Thoracic aorta (tissue), 2 donors: ENCODE measurements at regions not wholly inside any gene's neighbourhood (a gene's known extent, or its start where the extent isn't known, plus 50 kb on each side); places are given as distances from the start of the nearest gene placed in this dataset.

Experiments
- ATAC-seq: fragments of 150-250 bp; one replicate; pipeline ENCODE4 v1.8.0; 2017; ENCODE audit warnings: low read depth; ENCODE audit not compliant: insufficient number of reproducible peaks, low FRiP score
- DNase-seq: peaks from one replicate; pipeline ENCODE4 v3.0.0-alpha.2; 2020; ENCODE audit warnings: low spot score
- H3K27ac ChIP-seq, 2 donors: fragments of 200-600 bp; sonication (generic); 1 replicate in 1 of 2; 2 replicates in 1 of 2; pipeline ENCODE4 v1.5.1; 2016; ENCODE audit warnings: mild to moderate bottlenecking in 2 of 2, moderate library complexity in 2 of 2
- H3K27me3 ChIP-seq: fragments of 200-600 bp; sonication (generic); replicated peaks from 2 replicates; pipeline ENCODE4 v1.6.0; 2016; ENCODE audit warnings: mild to moderate bottlenecking; ENCODE audit not compliant: insufficient read depth
- H3K36me3 ChIP-seq: fragments of 200-600 bp; sonication (generic); one replicate; pipeline ENCODE4 v1.5.1; 2016
- H3K4me1 ChIP-seq, 2 donors: fragments of 200-600 bp; sonication (generic); 1 replicate in 1 of 2; 2 replicates in 1 of 2; pipeline versions ENCODE4 v1.5.1 to v1.6.0; 2016; ENCODE audit warnings: low read depth in 2 of 2, mild to moderate bottlenecking in 1 of 2; ENCODE audit not compliant: control insufficient read depth in 1 of 2
- H3K4me3 ChIP-seq: fragments of 200-600 bp; sonication (generic); 2 replicates; pipeline ENCODE4 v1.5.1; 2016; ENCODE audit warnings: mild to moderate bottlenecking
- H3K9me3 ChIP-seq: fragments of 200-600 bp; sonication (generic); 2 replicates; pipeline ENCODE4 v1.5.1; 2016
- TF ChIP-seq, protein P1 (sequence below): fragments of 200-600 bp; sonication (generic); IDR thresholded peaks from one replicate; pipeline ENCODE4 v1.5.1; 2019; ENCODE audit warnings: antibody characterized with exemption

DNA sequence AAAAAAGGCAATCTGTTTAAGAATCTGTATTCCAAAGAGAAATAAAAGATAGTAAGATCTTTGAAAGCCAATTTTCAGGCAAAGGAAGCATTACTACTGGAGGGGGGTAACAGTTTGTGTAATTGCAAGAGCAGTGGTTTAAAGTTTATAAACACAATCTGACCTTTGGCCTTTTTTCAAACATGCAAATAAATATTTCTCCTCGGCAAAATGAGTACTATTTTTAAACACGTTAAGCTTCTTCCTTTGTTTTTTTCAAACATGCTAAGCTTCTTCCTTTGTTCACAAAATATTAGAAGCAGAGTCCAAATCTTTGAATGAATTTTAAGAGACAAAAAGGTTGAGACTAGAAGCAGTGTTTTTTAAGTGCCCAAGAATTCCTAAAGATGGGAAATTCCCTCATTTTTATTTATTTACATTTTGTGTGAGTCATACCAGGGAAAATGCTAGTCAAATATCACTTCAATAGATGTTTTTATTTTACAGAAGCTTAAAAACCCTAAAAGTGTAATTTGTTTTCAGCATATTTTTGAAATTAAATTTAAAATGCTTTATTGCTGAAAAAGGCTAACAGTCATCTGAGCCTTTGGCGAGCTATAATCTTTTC lies 229.3 kb downstream of the GPR37 start:
- H3K27me3 ChIP-seq, result no peaks in the 10 kb centered on the region

DNA sequence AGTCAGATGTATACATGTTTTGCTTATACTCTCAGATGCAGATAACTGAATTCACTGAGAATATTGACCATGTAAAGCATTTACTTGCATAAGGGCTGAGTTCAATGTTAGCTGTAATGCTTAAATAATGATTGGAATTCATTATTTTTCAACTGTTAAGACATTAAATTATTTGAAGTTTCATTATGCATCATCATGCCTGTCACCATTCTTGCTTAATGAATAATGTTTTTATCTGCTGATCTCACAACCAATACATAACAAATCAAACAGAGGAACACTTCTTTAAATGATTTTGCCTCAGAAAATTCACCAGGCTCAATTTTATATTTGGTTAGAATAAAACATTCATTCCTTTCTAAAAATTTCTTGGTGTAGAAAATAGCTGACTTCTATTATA lies 233.4 kb downstream of the GPR37 start:
- Histone ChIP-seq H3K9me3 (peaks cover 4% of the 10 kb centered on the region), H3K4me1 (no peaks in the 10 kb centered on the region), H3K4me3 (no peak overlapping the region), H3K27ac (no peak overlapping the region), H3K27me3 (no peaks in the 10 kb centered on the region), H3K36me3 (no peaks in the 10 kb centered on the region)
- ATAC-seq (no peak), DNase-seq (no peak)
- TF ChIP-seq, protein P1, sequence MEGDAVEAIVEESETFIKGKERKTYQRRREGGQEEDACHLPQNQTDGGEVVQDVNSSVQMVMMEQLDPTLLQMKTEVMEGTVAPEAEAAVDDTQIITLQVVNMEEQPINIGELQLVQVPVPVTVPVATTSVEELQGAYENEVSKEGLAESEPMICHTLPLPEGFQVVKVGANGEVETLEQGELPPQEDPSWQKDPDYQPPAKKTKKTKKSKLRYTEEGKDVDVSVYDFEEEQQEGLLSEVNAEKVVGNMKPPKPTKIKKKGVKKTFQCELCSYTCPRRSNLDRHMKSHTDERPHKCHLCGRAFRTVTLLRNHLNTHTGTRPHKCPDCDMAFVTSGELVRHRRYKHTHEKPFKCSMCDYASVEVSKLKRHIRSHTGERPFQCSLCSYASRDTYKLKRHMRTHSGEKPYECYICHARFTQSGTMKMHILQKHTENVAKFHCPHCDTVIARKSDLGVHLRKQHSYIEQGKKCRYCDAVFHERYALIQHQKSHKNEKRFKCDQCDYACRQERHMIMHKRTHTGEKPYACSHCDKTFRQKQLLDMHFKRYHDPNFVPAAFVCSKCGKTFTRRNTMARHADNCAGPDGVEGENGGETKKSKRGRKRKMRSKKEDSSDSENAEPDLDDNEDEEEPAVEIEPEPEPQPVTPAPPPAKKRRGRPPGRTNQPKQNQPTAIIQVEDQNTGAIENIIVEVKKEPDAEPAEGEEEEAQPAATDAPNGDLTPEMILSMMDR, result no peak

More for the DNA sequence above, 229.3 kb downstream of the GPR37 start:
- TF ChIP-seq, protein P1, result no peak
- Histone ChIP-seq H3K9me3 (no peaks in the 10 kb centered on the region), H3K4me1 (no peaks in the 10 kb centered on the region), H3K27ac (no peak overlapping the region), H3K36me3 (no peaks in the 10 kb centered on the region), H3K4me3 (no peak overlapping the region)
- no peak for ATAC-seq
- DNase-seq, result no peak

DNA sequence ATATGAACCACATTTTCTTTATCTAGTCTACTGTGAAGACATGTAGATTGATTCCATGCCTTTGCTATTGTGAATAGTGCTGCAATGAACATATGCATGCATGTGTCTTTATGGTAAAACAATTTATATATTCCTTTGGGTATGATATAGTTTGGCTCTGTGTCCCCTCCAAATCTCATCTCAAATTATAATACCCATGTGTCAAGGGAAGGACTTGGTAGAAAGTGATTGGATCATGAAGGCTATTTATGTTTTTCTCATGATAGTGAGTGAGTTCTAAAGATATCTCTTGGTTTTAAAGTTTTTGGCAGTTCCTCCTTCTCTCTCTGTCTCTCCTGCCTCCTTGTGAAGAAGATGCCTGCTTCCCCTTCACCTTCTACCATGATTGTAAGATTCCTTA lies 248.7 kb downstream of the GPR37 start:
- no peak for DNase-seq
- ATAC-seq, result no peak
- Histone ChIP-seq H3K4me3 (no peak overlapping the region), H3K9me3 (no peaks in the 10 kb centered on the region), H3K4me1 (no peaks in the 10 kb centered on the region), H3K27ac (no peak overlapping the region), H3K36me3 (no peaks in the 10 kb centered on the region), H3K27me3 (no peaks in the 10 kb centered on the region)
- TF ChIP-seq, protein P1, result no peak

DNA sequence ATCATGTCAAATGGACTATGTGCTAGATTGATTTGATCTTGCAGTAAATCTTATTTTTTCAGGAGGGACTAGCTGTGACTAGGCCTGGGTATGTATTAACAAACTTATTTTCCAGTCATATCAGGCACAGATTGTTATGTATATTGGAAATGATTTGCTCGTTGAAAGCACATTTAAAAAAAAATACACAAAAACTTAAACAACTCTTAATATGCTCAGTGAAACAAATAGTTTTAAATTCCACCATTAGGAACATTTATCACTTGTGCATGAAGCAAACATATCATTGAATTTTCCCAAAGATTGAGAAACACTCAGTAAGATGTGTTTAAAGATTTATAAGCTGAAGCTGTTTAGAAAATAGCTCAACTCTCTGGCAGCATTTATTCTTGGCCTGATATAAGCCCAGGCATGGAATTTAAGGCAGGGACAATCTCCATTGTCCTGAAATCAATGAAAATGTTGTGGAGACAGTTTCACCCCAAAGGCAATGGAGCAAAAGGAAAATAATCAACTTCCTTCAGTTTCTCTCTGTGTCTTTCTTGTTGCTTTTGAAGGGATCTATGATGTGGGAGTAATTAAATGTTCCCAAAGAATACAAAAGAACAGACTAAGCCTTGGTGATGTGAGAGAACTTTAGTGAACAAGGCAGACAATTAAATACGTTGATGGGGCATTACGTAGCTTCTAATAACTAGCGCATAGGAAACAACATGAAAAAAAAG lies 250.3 kb downstream of the GPR37 start:
- H3K27me3 ChIP-seq, result no peaks in the 10 kb centered on the region

DNA sequence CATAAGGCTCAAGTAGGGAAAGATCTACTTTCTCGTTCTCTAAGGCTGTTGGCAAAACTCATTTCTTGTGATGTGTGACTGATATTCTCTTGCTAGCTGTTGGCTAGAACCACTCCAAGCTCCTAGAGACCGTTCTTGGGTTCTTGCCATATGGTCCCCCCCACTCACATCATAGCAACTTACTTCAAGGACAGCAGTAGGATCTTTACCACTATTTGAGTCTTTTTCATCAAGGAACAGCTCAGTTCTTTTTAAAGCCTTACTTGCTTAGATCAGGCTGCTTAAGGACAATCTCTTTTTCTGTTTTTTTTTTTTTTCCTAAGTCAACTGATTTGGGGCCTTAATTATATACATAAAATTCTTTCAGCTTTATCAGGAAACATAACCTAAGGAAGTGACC lies 251.1 kb downstream of the GPR37 start:
- H3K4me1 ChIP-seq, result no peaks in the 10 kb centered on the region
- H3K27ac ChIP-seq, result no peak overlapping the region
- DNase-seq (no peak), ATAC-seq (no peak)
- H3K9me3 ChIP-seq, result no peaks in the 10 kb centered on the region
- H3K4me3 ChIP-seq, result no peak overlapping the region
- H3K36me3 ChIP-seq, result no peaks in the 10 kb centered on the region
- H3K27me3 ChIP-seq, result no peaks in the 10 kb centered on the region
- TF ChIP-seq, protein P1, result no peak

More for the DNA sequence above, 250.3 kb downstream of the GPR37 start:
- H3K4me1 ChIP-seq, result no peaks in the 10 kb centered on the region
- ATAC-seq (no peak), DNase-seq (no peak)
- H3K27ac ChIP-seq, result no peak overlapping the region
- TF ChIP-seq, protein P1, result no peak
- no peaks in the 10 kb centered on the region for H3K9me3 ChIP-seq
- H3K36me3 ChIP-seq, result no peaks in the 10 kb centered on the region
- H3K4me3 ChIP-seq, result no peak overlapping the region
